Mesodermal cell (in vitro differentiated cells): ENCODE measurements at regions not wholly inside any gene's neighbourhood (a gene's known extent, or its start where the extent isn't known, plus 50 kb on each side); places are given as distances from the start of the nearest gene placed in this dataset.
"Not testable (repeated sequence)": the region's sequence is repeated elsewhere in the genome, so short reads cannot be mapped to it uniquely, and the experiment has no call there.

Source experiments
- H3K27ac ChIP-seq: 2 replicates; pipeline ENCODE4 v1.7.0; 2013; ENCODE audit warnings: mild to moderate bottlenecking, low read depth, low read length, moderate library complexity; ENCODE audit not compliant: severe bottlenecking
- H3K36me3 ChIP-seq: 2 replicates; pipeline ENCODE4 v1.7.1; 2013; ENCODE audit warnings: mild to moderate bottlenecking, low read length, moderate library complexity; ENCODE audit not compliant: control insufficient read depth, insufficient read depth
- H3K4me1 ChIP-seq: one replicate; pipeline ENCODE4 v1.7.1; 2013; ENCODE audit warnings: mild to moderate bottlenecking, low read length; ENCODE audit not compliant: insufficient read depth, control insufficient read depth, poor library complexity, severe bottlenecking
- H3K4me3 ChIP-seq: 2 replicates; pipeline ENCODE4 v1.7.0; 2013; ENCODE audit warnings: low read length, control low read depth, mild to moderate bottlenecking; ENCODE audit not compliant: insufficient read depth, poor library complexity, severe bottlenecking; ENCODE audit errors: extremely low read depth
- H3K9me3 ChIP-seq: 2 replicates; pipeline ENCODE4 v1.7.1; 2013; ENCODE audit warnings: mild to moderate bottlenecking, low read length, moderate library complexity; ENCODE audit not compliant: control insufficient read depth
- WGBS, 2 experiments: methylation state at CpG; one replicate each; pipeline ENCODE4 v1.1.5; 2013; ENCODE audit warnings: missing lambda C conversion rate in 2 of 2; ENCODE audit not compliant: insufficient coverage in 2 of 2; 5-methylcytosine and 5-hydroxymethylcytosine counted together

DNA sequence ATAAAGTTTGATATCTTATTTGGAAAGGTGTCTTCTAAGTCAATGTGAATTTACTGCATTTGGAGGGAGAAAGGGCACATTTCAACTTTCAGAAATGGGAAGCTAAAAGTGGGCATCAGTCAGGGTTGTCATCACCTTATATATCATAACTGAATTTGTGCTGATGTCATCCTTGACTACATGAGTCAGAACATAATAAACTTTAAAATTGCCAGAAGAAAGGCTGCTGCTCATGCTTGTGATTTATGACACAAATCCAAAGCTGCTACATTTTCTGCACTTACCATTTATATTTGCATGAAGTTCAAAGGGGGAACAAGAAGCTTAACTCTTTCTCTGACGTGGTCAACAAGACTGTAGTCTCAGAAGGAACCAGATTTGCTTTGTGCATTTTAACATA, 196.6 kb downstream of the UTP18 start:
- Histone ChIP-seq H3K27ac (no peak overlapping the region), H3K4me3 (no peak overlapping the region), H3K9me3 (no peaks in the 10 kb centered on the region), H3K4me1 (no peaks in the 10 kb centered on the region), H3K36me3 (no peaks in the 10 kb centered on the region)
- WGBS, 2 experiments: 83% methylated on average over 1 of the region's 1 CpG; no CpG with 5 or more reads in 1 of the 2 experiments

- Histone ChIP-seq H3K4me1 (no peaks in the 10 kb centered on the region), H3K27ac (no peak overlapping the region), H3K36me3 (no peaks in the 10 kb centered on the region), H3K9me3 (no peaks in the 10 kb centered on the region), H3K4me3 (no peak overlapping the region)
- WGBS, 2 experiments: 59% methylated on average over 10 to 11 of the region's 11 CpGs
Observed at GRCh38 chr17:51461578-51462004, 201.2 kb downstream of the UTP18 start.

DNA sequence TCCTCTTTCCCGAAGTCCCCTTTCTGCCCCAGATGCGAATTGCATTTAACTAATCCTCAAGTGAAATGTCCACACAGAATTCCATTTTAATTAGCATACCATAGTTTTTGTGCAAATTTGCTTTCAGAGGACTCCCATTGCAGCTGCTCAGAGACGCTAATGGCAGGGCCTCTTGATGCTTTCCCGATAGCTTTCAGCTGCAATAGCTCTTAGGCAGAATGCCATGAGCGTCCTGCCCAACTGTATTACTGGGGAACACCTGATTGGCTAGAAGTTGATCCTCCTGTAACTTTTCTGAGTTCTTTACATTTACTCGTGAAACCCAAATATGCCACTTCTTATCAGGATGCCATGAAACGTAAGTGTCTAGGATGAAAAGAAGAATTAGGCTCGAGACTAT, 203.0 kb downstream of the UTP18 start:
- Histone ChIP-seq H3K9me3 (no peaks in the 10 kb centered on the region), H3K4me3 (no peak overlapping the region), H3K36me3 (no peaks in the 10 kb centered on the region), H3K27ac (no peak overlapping the region), H3K4me1 (no peaks in the 10 kb centered on the region)
- WGBS, 2 experiments: 82 to 96% methylated on average over 5 of the region's 8 CpGs

DNA sequence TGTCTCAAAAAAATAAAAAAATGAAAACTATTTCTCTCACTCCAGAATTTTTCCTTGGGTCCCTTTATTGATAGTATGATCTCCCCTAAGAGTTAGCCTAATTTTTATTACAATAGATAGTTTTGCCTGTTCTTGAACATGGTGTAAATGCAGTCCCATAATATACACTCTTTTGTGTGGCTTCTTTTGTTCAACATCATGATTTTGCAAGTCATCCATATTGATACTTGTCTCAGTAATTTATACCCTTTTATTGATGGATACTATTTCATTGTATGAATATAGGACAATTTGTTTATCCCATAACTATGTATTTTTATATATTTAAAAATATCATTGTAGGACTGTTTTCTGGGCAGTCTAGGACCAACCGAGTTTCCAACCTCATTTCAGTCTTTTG, 207.0 kb downstream of the UTP18 start:
- Histone ChIP-seq H3K4me3 (no peak overlapping the region), H3K4me1 (no peaks in the 10 kb centered on the region), H3K27ac (no peak overlapping the region), H3K9me3 (no peaks in the 10 kb centered on the region), H3K36me3 (no peaks in the 10 kb centered on the region)
- 100% methylated on average over 1 of the region's 1 CpG; no CpG with 5 or more reads in 1 of the 2 experiments for WGBS, 2 experiments

GRCh38 chr17:51472670-51473205, 212.4 kb downstream of the UTP18 start:
- no CpG with 5 or more reads among the region's 2 CpGs for WGBS, 2 experiments
- no peaks in the 10 kb centered on the region for H3K36me3 ChIP-seq

DNA sequence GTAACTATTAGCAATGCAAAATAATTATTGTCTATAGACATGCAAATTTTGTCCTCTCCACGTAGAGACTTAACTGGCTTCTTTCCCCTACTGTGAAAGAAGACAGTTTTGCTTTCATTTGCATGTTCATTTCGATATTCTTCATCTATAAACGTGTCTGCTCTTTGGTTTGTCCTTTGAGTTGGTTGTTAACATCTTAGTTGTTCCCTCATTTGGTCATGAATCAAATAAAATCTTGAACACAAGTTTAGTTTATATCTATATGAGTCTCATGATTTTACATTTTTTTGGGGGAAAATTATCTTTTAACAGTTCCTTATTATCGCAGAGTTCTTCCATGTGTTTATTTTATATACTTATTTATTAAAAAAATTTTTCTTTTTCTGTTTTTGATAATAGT, 214.4 kb downstream of the UTP18 start:
- Histone ChIP-seq H3K4me3 (no peak overlapping the region), H3K27ac (no peak overlapping the region)

More at GRCh38 chr17:51472670-51473205, 212.4 kb downstream of the UTP18 start:
- no peak overlapping the region for H3K4me3 ChIP-seq
- H3K27ac ChIP-seq: no peak overlapping the region
- no peaks in the 10 kb centered on the region for H3K9me3 ChIP-seq
- no peaks in the 10 kb centered on the region for H3K4me1 ChIP-seq

GRCh38 chr17:51475730-51476129, 215.4 kb downstream of the UTP18 start:
- 85 to 90% methylated on average over 4 to 5 of the region's 5 CpGs for WGBS, 2 experiments
- no peaks in the 10 kb centered on the region for H3K4me1 ChIP-seq
- H3K4me3 ChIP-seq: no peak overlapping the region
- H3K9me3 ChIP-seq: no peaks in the 10 kb centered on the region
- no peak overlapping the region for H3K27ac ChIP-seq
- no peaks in the 10 kb centered on the region for H3K36me3 ChIP-seq

More for the DNA sequence above, 214.4 kb downstream of the UTP18 start:
- WGBS, 2 experiments: 100% methylated on average over 1 of the region's 4 CpGs; no CpG with 5 or more reads in 1 of the 2 experiments
- no peaks in the 10 kb centered on the region for H3K36me3 ChIP-seq
- no peaks in the 10 kb centered on the region for H3K9me3 ChIP-seq
- H3K4me1 ChIP-seq: no peaks in the 10 kb centered on the region

- WGBS, 2 experiments: 100% methylated on average over 2 to 4 of the region's 4 CpGs
- Histone ChIP-seq H3K4me1 (no peaks in the 10 kb centered on the region), H3K4me3 (no peak overlapping the region)
Observed at GRCh38 chr17:51479303-51479702, 219.0 kb downstream of the UTP18 start.

DNA sequence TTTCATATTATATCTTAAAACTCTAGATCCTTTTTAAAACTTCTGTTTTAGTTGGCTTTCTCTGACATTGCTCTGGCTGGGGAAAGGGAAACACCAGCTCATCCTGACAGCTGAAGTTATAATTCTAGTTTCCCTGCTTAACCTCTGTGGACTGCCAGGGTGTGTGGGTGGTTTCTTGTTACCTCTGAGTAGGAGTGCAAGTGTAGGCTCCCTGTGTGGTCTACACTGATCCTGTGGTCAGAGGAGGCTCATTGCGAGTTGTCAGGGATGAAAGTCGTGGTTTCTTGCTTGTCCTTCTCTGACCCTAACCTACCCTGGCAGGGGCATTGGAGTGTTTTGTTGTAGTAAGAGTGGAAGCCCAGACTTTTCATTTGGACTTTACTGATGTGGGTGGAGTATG, 221.0 kb downstream of the UTP18 start:
- H3K4me1 ChIP-seq: no peaks in the 10 kb centered on the region
- H3K4me3 ChIP-seq: no peak overlapping the region
- no peak overlapping the region for H3K27ac ChIP-seq
- 100% methylated on average over 1 of the region's 2 CpGs; no CpG with 5 or more reads in 1 of the 2 experiments for WGBS, 2 experiments
- no peaks in the 10 kb centered on the region for H3K36me3 ChIP-seq
- no peaks in the 10 kb centered on the region for H3K9me3 ChIP-seq

More at GRCh38 chr17:51479303-51479702, 219.0 kb downstream of the UTP18 start:
- Histone ChIP-seq H3K27ac (no peak overlapping the region), H3K9me3 (no peaks in the 10 kb centered on the region), H3K36me3 (no peaks in the 10 kb centered on the region)

DNA sequence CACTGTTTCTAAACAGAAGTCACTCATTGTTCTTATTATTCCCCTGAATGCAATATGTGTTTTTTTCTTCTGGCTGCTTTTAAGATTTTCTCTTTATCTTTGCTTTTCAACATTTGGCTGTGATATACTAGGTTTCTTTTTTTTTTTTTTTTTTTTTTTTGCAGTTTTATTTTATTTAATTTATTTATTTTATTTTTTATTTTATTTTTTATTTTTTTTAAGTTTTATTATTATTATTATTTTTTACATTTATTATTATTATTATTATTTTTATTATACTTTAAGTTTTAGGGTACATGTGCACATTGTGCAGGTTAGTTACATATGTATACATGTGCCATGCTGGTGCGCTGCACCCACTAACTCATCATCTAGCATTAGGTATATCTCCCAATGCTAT, 221.9 kb downstream of the UTP18 start:
- H3K9me3 ChIP-seq, H3K27ac ChIP-seq, H3K4me3 ChIP-seq, H3K36me3 ChIP-seq, H3K4me1 ChIP-seq: not testable (repeated sequence)
- WGBS, 2 experiments: no CpG with 5 or more reads among the region's 1 CpG

GRCh38 chr17:51486091-51486490, 225.7 kb downstream of the UTP18 start:
- no peak overlapping the region for H3K4me3 ChIP-seq
- no peaks in the 10 kb centered on the region for H3K9me3 ChIP-seq
- no peaks in the 10 kb centered on the region for H3K4me1 ChIP-seq
- H3K36me3 ChIP-seq: no peaks in the 10 kb centered on the region
- 95 to 100% methylated on average over 2 to 3 of the region's 4 CpGs for WGBS, 2 experiments
- no peak overlapping the region for H3K27ac ChIP-seq
